HG02623 (cell line): ENCODE measurements at regions not wholly inside any gene's neighbourhood (a gene's known extent, or its start where the extent isn't known, plus 50 kb on each side); places are given as distances from the start of the nearest gene placed in this dataset.

Experiments used
- ATAC-seq: cut with Tn5 transposase; IDR thresholded peaks from one replicate; pipeline ENCODE4 v1.9.1; 2021; ENCODE audit warnings: moderate library complexity; ENCODE audit not compliant: unreplicated experiment

DNA sequence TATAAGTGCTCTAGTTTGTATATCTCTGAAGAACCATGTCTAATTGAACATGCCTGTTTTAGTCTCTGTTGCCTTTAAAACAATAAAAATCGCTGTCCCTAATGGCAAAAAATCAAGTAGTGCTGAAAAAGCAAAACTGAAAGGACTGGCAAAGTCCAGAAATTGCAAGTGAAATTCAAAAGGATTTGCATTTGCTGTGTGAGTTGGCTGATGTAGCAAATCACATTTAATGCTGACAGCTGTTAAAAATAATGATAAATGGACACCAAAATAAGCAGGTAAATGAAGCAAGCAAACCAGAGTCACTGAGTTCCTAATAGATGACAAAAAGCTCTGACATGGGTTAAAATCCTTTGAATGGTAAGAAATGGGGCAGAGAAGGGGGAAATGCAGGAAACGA is 874.1 kb downstream of the GRM8 start:
- no peak for ATAC-seq

DNA sequence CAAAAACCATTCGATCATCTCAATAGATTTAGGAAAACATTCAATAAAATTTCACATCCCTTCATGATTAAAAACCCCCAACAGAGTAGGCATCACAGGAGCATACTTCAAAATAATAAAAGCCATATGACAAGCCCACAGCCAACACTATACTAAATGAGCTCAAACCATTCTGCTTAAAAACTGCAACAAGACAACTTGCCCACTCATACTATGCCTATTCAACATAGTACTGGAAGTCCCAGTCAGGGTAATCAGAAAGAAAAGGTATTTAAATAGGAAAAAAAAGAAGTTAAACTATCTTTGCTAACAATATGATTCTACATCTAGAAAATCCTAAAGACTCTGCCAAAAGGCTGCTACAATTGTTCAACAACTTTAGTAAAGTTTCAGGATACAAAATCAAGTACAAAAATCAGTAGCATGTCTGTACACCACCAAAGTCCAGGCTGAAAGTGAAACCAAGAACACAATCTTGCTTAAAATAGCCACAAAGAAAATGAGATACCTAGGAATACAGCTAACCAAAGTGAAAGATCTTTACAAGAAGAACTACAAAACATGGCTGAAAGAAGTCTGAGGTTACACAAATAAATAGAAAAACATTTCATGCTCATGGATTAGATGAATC is 882.6 kb downstream of the GRM8 start:
- ATAC-seq, result no peak

DNA sequence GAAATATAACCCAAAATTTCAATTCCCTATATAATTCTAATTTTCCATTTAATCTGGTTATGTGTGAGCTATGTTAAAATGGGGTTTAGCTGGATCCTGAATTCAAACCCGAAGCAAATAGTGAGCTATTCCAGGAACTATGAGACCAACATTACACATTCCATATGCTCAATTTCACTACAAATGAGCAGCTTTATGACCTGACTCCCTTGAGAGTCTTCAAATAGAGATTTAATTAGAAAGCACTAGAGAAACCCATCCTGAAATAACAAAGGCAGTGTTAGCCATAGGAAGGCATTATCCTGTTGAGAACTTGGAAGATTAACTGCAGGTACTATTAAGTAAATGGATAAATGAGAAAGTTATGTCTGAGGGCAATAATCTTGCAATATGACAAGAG is 890.0 kb downstream of the GRM8 start:
- ATAC-seq, result no peak

DNA sequence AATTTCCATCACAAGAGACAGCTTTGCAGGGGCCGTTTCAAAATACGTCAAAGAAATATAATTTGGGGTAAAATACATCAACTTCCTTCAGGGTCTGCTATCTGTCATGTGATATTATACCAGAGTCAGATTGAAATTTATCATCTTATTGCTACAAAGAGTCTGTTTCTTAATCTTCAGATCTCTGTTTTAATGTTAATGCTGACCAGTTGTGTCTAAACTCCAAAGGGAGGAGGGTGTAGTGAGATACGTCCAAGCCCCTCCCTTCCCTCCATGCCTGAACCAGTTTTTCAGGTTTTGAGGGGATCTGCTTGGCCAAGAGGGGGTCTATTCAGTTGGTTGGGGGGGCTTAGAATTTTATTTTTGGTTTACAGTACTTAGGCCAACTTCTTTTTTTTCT is 891.6 kb downstream of the GRM8 start:
- ATAC-seq, result no peak

DNA sequence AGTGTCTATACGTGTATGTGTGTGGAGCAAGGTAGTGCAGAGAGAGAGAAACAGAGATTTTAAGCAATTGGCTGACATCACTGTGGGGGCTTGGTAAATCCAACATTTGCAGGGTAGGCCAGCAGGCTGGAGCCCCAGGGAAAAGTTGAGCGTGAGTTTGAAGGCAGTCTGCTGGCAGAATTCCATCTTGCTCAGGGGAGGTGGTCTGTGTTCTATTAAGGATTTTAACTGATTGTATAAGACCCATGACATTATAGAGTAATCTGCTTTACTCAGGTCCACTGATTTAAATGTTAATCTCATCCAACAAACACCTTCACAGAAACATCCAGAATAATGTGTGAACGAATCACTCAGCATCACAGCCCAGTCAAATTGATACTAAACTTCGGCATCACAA is 912.9 kb downstream of the GRM8 start:
- no peak for ATAC-seq

DNA sequence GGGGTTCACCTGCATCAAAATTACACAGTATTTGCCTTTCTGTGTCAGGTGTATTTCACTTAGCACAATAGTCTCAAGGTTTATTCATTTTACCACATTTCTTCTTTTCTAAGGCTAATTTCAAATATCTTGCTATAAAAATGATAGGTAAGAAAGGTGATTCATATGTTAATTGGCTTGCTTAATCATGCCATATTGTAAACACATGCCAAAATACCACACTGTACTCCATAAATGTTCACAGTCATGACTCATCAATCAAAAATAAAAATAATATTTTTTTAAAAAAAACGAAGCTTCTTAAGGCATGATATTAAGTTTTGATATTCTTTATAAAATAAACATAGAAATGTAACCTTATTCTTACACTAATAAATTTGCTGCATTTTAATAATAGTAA is 947.1 kb downstream of the GRM8 start:
- ATAC-seq, result no peak

DNA sequence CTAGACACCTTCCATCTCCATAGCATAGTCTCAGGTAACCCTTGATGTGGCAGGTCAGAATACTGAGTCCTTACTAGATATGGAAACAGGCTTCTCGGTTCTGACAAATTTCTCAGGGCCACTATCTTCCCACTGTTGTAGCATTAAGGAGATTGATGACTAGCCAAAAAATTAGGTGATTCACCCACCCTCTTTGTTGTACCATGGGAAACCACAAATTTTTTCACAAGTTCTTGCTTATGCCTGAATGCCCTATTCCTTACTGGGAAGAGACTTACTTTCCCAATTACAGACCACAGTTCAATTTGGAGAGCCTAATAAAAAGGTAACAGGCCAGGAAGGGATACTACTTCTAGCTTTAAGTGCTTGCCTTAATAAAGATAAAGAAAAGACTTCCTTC is 948.8 kb downstream of the GRM8 start:
- ATAC-seq, result no peak

DNA sequence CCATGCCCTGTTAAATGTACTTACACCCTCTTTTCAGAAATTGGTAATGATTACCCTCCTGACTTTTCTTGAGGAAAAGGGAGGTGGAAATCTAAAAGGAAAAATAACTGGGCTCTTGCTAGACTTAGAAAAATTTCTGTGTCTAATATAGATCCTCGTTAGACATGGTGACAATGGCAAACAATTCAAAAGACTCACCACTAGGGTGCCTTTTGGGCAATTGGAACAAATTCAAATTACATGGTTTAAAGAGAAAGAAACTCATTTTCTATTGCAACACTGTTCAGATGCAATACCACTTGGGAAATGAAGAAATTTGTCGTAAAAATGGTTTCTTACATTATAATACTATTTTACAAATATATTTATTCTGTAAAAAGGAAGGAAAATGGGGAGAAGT is 950.1 kb downstream of the GRM8 start:
- no peak for ATAC-seq

DNA sequence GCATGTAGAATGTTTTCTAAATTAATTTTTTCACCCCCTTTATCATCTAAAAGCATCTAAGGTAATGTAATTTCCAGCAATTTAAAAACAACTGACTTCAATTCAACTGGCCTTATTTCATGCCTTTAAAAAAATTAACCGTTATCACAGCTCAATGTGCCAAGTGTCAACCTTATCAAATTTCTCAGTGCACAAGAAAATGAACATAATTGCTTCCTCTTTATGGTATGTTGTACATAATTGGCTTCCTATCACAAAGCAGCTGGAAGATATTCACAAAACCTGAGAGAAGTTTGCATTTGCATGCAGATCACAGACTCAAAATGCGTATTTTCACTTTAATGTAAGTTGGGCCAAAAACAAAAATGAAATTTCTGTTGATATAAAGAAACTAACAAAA is 966.4 kb downstream of the GRM8 start:
- ATAC-seq, result no peak

DNA sequence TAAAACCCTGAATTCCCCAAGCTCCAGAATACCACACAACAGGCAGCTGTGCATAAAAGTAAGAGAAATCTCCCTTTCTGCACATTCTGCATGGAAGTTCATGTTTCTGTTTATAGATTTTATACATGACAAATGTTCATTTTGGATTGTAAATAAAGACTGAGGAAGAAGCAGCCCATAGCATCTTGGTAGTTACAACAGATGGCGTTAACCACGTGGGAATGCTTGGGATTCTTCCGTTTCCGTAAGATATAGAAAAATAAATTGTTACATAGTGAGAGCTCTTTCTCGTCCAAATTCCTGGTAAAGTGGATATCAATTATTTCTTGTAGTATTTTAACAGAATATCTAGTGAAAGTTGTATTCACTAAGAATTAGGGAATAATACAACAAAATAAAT is 1016.5 kb downstream of the GRM8 start:
- no peak for ATAC-seq

DNA sequence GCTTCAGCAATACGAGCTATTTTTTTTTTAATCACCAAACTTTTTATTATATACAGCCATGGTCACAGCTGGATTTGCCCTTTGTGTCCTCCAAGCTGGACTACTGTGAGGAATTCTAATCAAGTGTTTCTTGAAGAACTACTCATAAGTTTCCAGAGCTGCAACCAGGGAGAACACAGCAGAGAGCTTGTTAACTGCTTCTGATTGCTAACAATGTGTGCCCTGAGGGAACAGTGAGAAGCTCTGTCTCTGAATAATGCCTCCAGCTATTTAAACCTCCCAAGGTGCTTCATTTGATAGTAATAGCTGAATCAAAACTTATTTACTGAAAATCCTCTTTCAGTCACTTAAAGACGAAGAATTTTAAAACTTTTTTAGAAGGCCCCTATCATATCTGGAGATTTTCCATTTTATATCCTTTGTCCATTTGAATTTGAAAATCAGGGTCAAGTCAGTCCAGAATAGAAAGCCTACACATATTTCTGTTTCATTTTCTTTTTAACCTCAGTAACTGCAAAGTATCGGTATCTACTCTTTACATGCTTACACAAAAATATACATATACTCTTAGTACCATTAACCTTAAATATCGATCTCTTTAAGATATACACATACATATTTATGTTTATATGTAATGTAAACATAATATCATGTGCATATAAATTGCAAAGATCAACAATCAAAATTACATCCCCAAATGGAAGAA is 1024.2 kb downstream of the GRM8 start:
- ATAC-seq, result no peak

DNA sequence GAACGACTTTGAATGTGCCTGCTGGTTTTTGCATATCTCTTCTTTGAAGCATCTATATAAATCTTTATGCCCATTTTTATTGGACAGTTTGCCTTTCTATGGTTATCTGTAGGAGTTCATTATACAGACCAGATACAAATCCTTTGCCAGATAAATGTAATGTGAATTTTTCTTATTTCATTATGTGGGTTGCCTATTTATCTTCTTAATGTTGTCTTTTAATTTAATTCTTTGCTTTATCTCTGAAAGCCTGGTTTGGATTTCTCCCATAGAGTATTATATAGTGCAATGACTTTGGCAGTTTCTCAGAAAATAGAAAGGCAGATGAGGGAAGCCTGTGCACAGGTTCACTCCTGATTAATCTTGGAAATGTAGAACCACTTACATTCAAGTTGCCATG is 1025.1 kb downstream of the GRM8 start:
- no peak for ATAC-seq

DNA sequence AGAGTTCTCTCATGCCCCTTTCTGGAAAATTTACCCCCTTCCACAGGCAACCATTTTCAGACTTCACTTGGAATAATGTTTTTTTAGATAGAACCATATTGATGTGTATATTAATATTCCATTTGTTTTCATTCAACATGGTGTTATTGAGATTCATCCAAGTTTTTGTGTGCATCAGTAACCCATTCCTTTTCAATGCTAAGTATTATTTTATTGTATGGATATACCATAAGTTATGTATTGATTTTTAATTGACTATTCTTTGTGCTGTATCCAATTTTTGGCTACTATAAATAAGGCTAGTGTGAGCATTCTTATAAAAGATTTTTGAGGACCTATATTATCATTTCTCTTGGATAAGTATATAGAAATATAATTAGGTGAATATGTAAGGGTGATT is 1025.7 kb downstream of the GRM8 start:
- no peak for ATAC-seq

DNA sequence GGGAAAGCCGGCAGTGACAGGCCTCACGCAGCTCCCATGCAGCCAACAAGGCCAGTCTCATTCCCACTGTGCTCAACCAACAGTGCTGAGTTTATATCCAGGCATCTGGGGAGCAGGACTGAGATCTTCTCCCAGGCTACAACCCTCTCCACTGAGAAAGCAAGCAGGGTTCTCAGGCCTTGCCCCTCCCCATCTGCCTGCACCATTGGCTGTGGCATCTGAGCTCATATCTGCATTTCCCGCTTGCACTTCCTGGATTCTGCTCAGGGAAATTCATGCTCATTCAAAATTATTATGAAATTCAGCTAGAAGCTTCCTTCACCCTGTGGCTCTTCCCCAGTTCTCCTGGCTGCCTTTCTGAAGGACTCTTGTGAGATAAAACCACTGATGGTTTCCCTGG is 1029.0 kb downstream of the GRM8 start:
- no peak for ATAC-seq

DNA sequence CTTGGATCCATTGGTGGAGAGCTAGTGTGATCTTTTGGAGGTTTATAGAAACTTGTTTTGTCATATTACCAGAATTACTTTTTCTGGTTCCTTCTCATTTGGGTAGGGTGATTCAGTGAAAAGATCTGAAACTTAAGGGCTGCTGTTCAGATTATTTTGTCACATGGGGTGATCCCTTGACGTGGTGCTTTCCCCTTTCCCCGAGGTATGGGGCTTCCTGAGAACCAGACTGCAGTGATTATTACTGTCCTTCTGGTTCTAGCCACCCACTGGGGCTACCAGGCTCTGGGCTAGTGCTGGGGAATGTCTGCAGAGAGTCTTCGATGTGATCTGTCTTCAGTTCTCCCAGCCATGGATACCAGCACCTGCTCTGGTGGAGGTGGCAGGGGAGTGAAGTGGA is 1030.0 kb downstream of the GRM8 start:
- no peak for ATAC-seq

DNA sequence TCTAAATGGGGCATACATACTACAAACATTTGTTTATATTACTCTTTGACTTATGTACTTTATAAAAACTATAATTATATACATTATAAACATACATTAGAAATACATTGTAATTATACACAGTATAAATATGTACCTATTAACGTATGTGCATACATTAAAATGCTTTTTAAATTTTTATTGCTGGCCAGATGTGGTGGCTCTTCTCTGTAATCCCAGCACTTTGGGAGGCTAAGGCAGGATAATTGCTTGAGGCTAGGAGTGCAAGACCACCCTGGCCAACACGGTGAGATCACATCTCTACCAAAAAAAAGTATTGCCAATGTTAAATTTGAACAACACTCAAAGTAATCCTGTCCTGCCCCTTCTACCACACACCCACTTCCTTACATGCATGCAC is 1037.0 kb downstream of the GRM8 start:
- ATAC-seq, result no peak

DNA sequence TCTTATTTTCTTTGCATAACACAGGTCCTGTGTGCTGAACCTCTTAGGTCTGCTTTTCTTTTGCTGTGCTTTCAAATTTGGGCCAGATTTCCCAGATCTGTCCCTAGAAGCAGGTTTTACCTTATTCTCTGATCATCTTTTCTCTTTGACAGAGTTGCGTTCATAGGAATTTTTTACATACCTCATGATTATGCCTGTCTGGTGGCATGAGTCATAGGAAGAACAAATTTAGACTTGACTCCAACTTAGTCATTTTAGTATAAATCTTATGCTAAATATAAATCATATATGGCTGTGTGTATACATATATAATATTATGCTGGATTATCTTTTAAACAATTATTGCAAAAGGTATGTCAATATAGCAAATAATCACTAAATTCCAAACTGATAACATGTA is 1038.9 kb downstream of the GRM8 start:
- no peak for ATAC-seq

DNA sequence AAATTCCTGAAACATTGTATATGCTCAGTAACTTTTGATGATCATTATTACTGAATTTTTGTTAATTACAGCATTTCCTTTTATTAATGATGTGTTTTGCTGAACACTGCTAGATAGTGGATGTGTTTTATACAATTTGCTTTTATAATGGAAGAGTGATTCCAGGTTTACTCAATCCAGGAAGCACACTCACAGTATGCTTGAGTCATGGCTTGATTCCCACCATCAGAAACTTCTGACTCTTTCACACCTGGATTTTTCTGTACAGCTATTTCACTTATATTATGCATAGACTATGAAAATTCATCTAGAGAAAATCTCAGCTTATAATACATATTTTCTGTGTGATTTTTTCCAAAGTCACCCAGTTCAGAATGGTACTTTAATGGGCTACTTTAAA is 1040.9 kb downstream of the GRM8 start:
- ATAC-seq, result no peak

DNA sequence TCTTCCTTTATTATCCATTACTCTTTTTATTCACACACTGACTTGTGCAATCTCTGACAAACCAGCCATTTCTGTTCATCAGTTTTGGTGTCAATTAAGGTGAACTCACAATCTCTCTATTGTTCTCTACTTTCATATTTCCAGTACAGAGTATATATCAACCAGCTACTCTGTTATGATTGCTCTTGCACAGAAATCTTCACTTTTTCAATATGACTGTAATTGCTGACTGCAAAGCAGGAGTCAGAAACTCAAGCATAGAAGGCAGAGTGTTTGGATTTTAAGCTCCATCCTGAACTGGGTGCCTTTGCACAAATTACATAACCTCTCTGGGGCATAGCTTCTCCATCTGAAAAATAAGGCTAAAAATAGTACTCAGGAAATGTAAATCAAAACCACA is 1042.0 kb downstream of the GRM8 start:
- ATAC-seq, result no peak

DNA sequence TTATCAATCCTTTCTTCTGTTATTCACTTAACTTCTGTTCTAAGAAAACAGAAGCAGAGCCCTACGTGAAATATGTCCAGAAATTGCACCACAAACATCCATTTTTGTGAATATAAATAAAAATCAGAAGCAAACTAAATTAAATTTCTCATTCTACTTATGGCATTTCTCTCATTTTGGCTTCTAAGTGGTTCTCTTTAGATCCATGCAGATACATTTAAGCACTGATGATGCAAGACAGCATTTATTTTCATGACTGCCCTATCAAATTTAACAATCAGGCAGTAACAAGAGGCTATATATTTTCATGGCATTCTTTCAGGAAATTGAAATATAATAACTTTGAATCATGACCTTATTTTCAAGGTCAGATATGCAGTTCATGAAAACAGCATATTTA is 1049.6 kb downstream of the GRM8 start:
- ATAC-seq, result no peak

DNA sequence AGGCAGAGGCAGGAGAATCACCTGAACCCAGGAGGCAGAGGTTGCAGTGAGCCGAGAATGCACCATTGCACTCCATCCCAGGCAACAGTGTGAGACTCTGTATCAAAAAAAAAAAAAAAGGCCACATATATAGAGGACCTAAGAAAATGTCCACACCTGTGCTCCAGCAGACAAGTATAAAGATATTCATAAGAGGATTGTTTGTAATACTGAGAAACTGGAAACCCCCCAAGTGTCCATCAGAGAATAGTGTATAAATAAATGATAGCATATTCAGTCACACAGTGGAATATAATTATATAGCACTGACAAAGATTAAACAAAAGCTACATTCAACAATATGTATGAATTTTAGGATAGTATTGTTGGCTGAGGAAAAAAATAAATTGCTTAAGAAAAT is 1050.6 kb downstream of the GRM8 start:
- no peak for ATAC-seq

DNA sequence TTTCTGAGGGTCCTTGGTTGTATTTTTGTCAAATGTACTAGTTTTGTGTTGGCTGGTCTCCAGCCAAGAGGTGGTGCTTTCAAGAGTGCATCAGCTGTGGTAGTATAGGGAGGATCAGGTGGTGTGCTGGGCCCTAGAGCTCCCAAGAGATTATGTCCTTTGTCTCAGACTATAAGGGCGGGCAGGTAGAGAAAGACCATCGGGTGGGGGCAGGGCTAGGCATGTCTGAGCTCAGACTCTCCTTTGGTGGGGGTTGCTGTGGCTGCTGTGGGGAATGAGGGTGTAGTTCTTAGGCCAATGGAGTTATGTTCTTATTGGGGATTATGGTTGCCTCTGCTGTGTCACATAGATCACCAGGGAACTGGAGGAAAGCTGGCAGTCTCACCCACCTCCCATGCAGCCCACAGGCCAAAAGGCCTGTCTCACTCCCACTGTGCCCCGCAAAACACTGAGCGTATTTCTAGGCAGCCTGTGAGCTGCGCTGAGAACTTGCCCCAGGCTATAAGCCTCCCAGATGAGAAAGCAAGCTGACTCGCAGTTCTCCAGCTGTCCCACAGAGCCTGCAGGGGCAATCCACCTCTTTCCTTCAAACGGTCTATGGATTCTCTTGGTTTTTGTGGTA is 1066.7 kb downstream of the GRM8 start:
- no peak for ATAC-seq

DNA sequence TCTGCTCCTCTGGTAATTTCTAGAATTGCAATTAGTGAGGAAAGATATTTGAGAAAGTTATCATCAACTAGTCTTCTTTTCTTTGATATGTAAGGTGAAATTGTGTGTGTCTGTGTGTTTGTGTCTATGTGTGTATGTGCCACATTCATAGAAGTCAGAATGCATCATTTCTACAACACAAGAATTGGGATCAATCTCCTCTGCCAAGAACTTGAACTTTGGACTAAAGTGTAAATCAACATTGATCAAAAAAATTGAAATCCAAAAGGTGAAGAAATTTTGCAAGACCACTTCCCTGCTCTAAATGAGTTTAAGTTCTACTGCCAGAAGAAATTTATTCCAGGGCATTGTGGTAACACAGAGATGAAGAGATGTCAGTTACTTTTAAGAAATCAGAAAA is 1072.8 kb downstream of the GRM8 start:
- ATAC-seq, result no peak
